IMR-90 (cell line): ENCODE measurements at regions not wholly inside any gene's neighbourhood (a gene's known extent, or its start where the extent isn't known, plus 50 kb on each side); places are given as distances from the start of the nearest gene placed in this dataset.

Source experiments
- ATAC-seq: fragments of 200-7000 bp; cut with Tn5 transposase; 2 replicates; pipeline ENCODE4 v1.9.1; 2020; ENCODE audit warnings: low read depth, mild to moderate bottlenecking, moderate library complexity
- BruUV-seq: library from RNA; stranded (reverse); fragments of 400-500 nt; replicated peaks from 2 replicates; lab custom pipeline; 2021; lab: Mats Ljungman, UMichigan
- CTCF ChIA-PET: fragments of 300-600 bp; formaldehyde crosslinking; extraction: SDS; loops from one replicate; lab custom pipeline; 2021; ENCODE audit warnings: antibody characterized with exemption; lab: Yijun Ruan, JAX
- POLR2A ChIA-PET: fragments of 300-600 bp; sonication (Branson Sonifier 250); formaldehyde crosslinking; loops from one replicate; lab custom pipeline; 2022; ENCODE audit warnings: antibody characterized with exemption; ENCODE audit not compliant: unreplicated experiment; lab: Charles Lee
- DNase-seq: peaks from one replicate; pipeline ENCODE4 v3.0.0; 2013
- H2AFZ ChIP-seq: replicated peaks from 2 replicates; pipeline ENCODE3; 2013; ENCODE audit warnings: low read length, mild to moderate bottlenecking; ENCODE audit not compliant: poor library complexity
- H2AK5ac ChIP-seq: 2 replicates; pipeline ENCODE4 v1.6.1; 2013; ENCODE audit warnings: low read depth, low read length, inconsistent platforms
- H2AK9ac ChIP-seq: replicated peaks from 2 replicates; pipeline ENCODE3; 2013; ENCODE audit warnings: mild to moderate bottlenecking, low read depth, low read length, moderate library complexity; ENCODE audit not compliant: poor library complexity
- H2BK120ac ChIP-seq: 2 replicates; pipeline ENCODE4 v1.6.1; 2013; ENCODE audit warnings: low read depth, low read length, inconsistent platforms
- H2BK15ac ChIP-seq: 3 replicates; pipeline ENCODE4 v1.6.1; 2013; ENCODE audit warnings: low read depth, low read length, inconsistent platforms
- H2BK20ac ChIP-seq: 2 replicates; pipeline ENCODE4 v1.6.1; 2013; ENCODE audit warnings: low read depth, mild to moderate bottlenecking, inconsistent platforms, low read length, moderate library complexity
- H2BK5ac ChIP-seq: 2 replicates; pipeline ENCODE4 v1.6.1; 2013; ENCODE audit warnings: mild to moderate bottlenecking, low read depth, low read length, inconsistent platforms; ENCODE audit not compliant: poor library complexity, severe bottlenecking
- H3K14ac ChIP-seq: replicated peaks from 2 replicates; pipeline ENCODE4 v1.6.1; 2013; ENCODE audit warnings: low read depth, low read length, inconsistent platforms
- H3K18ac ChIP-seq: 2 replicates; pipeline ENCODE4 v1.6.1; 2013; ENCODE audit warnings: low read depth, low read length, control low read depth
- H3K23ac ChIP-seq: 2 replicates; pipeline ENCODE4 v1.6.1; 2013; ENCODE audit warnings: low read depth, low read length, inconsistent platforms
- H3K27ac ChIP-seq: 2 replicates; pipeline ENCODE4 v1.5.1; 2013; ENCODE audit warnings: mild to moderate bottlenecking, control low read depth, low read length; ENCODE audit not compliant: insufficient read depth
- H3K27me3 ChIP-seq: 2 replicates; pipeline ENCODE4 v1.6.1; 2013; ENCODE audit warnings: low read length; ENCODE audit not compliant: control insufficient read depth, insufficient read depth
- H3K36me3 ChIP-seq: 2 replicates; pipeline ENCODE4 v1.6.1; 2013; ENCODE audit warnings: low read length, mixed read lengths; ENCODE audit not compliant: control insufficient read depth, insufficient read depth
- H3K4ac ChIP-seq: 2 replicates; pipeline ENCODE4 v1.6.1; 2013; ENCODE audit warnings: low read depth, low read length, inconsistent platforms
- H3K4me1 ChIP-seq: 2 replicates; pipeline ENCODE4 v1.6.1; 2013; ENCODE audit warnings: low read length, mixed read lengths; ENCODE audit not compliant: control insufficient read depth, insufficient read depth
- H3K4me2 ChIP-seq: 2 replicates; pipeline ENCODE4 v1.6.1; 2013; ENCODE audit warnings: low read depth, mild to moderate bottlenecking, control low read depth, low read length, moderate library complexity
- H3K4me3 ChIP-seq: 2 replicates; pipeline ENCODE4 v1.5.1; 2013; ENCODE audit warnings: low read depth, mild to moderate bottlenecking, control low read depth, low read length, moderate library complexity; ENCODE audit not compliant: insufficient read depth
- H3K56ac ChIP-seq: 2 replicates; pipeline ENCODE4 v1.6.1; 2013; ENCODE audit warnings: low read length, inconsistent platforms; ENCODE audit not compliant: insufficient read depth; ENCODE audit errors: extremely low read depth
- H3K79me1 ChIP-seq, 2 experiments: 2 replicates each; pipeline ENCODE4 v1.6.1; 2013; ENCODE audit warnings: low read length in 2 of 2, inconsistent platforms in 1 of 2, low read depth in 1 of 2
- H3K9ac ChIP-seq: 2 replicates; pipeline ENCODE4 v1.6.1; 2013; ENCODE audit warnings: low read depth, low read length, control low read depth
- H3K9me1 ChIP-seq: 2 replicates; pipeline ENCODE4 v1.6.1; 2013; ENCODE audit warnings: low read length, inconsistent platforms; ENCODE audit not compliant: insufficient read depth
- H3K9me3 ChIP-seq: 2 replicates; pipeline ENCODE4 v1.6.1; 2013; ENCODE audit warnings: low read length; ENCODE audit not compliant: control insufficient read depth, insufficient read depth
- H4K20me1 ChIP-seq: 2 replicates; pipeline ENCODE4 v1.6.1; 2013; ENCODE audit warnings: low read length, inconsistent platforms; ENCODE audit not compliant: insufficient read depth
- H4K5ac ChIP-seq: 2 replicates; pipeline ENCODE4 v1.6.1; 2013; ENCODE audit warnings: mild to moderate bottlenecking, low read depth, low read length, control low read depth
- H4K8ac ChIP-seq, 2 experiments: 2 replicates each; pipeline ENCODE4 v1.6.1; 2013; ENCODE audit warnings: low read depth in 2 of 2, low read length in 2 of 2, control low read depth in 1 of 2, inconsistent platforms in 1 of 2
- H4K91ac ChIP-seq: 2 replicates; pipeline ENCODE4 v1.6.1; 2013; ENCODE audit warnings: low read depth, low read length, inconsistent platforms; ENCODE audit not compliant: insufficient read depth
- BHLHE40 ChIP-seq: fragments of 150-350 bp; IDR thresholded peaks from 2 replicates; pipeline ENCODE4 v1.6.1; 2016; ENCODE audit warnings: mild to moderate bottlenecking, low read depth, low read length
- CEBPB ChIP-seq: IDR thresholded peaks from 2 replicates; pipeline ENCODE4 v1.6.1; 2012; ENCODE audit warnings: low read depth, low read length, improper control_type of control experiment
- CHD1 ChIP-seq: IDR thresholded peaks from 2 replicates; pipeline ENCODE4 v1.6.1; 2012; ENCODE audit warnings: low read depth, low read length, improper control_type of control experiment
- FOS ChIP-seq: fragments of 150-350 bp; IDR thresholded peaks from 2 replicates; pipeline ENCODE4 v1.6.1; 2016; ENCODE audit warnings: low read depth, low read length
- MAFK ChIP-seq: IDR thresholded peaks from 2 replicates; pipeline ENCODE4 v1.6.1; 2012; ENCODE audit warnings: low read depth, low read length, improper control_type of control experiment
- MAZ ChIP-seq: IDR thresholded peaks from 2 replicates; pipeline ENCODE4 v1.6.1; 2012; ENCODE audit warnings: low read depth, mild to moderate bottlenecking, low read length, improper control_type of control experiment, moderate library complexity, borderline replicate concordance
- MXI1 ChIP-seq: IDR thresholded peaks from 2 replicates; pipeline ENCODE4 v1.6.1; 2012; ENCODE audit warnings: low read depth, mild to moderate bottlenecking, low read length, moderate library complexity, borderline replicate concordance
- NFE2L2 ChIP-seq: fragments of 150-350 bp; IDR thresholded peaks from 2 replicates; pipeline ENCODE4 v1.6.1; 2016; ENCODE audit warnings: low read depth, mild to moderate bottlenecking, low read length
- POLR2A ChIP-seq: IDR thresholded peaks from 2 replicates; pipeline ENCODE4 v1.6.1; 2012; ENCODE audit warnings: mild to moderate bottlenecking, low read depth, low read length
- RAD21 ChIP-seq: IDR thresholded peaks from 2 replicates; pipeline ENCODE4 v1.6.1; 2012; ENCODE audit warnings: low read length, improper control_type of control experiment
- RCOR1 ChIP-seq: IDR thresholded peaks from 2 replicates; pipeline ENCODE4 v1.6.1; 2012; ENCODE audit warnings: mild to moderate bottlenecking, low read length, improper control_type of control experiment; ENCODE audit not compliant: insufficient replicate concordance
- RFX5 ChIP-seq: IDR thresholded peaks from 2 replicates; pipeline ENCODE4 v1.8.0; 2012; ENCODE audit warnings: low read depth, mild to moderate bottlenecking, low read length, moderate library complexity
- SMC3 ChIP-seq: fragments of 150-350 bp; IDR thresholded peaks from 2 replicates; pipeline ENCODE4 v1.6.1; 2016; ENCODE audit warnings: low read depth, mild to moderate bottlenecking, antibody characterized with exemption, low read length, moderate library complexity
- WGBS, 2 experiments: methylation state at CpG; one replicate each; pipeline versions ENCODE4 v1.1.5 to v1.1.7; 2013; ENCODE audit warnings: missing lambda C conversion rate in 2 of 2; ENCODE audit not compliant: insufficient read length in 1 of 2; ENCODE audit errors: extremely low coverage in 2 of 2; 5-methylcytosine and 5-hydroxymethylcytosine counted together
- dilution Hi-C: fragments of 300-500 bp; cut with HindIII; formaldehyde crosslinking; loops from one replicate; pipeline ENCODE4 v1.14.3; 2018; ENCODE audit warnings: low sequenced_read_pairs; ENCODE audit not compliant: unreplicated experiment
- in situ Hi-C: fragments of 300-500 bp; cut with MboI; formaldehyde crosslinking; loops from 3 replicates; pipeline ENCODE4 v1.14.3; 2019; ENCODE audit warnings: low sequenced_read_pairs, inconsistent platforms, mixed read lengths
- intact Hi-C: fragments of 100-400 bp; cut with micrococcal nuclease; formaldehyde crosslinking; loops from 2 replicates; pipeline ENCODE4 v1.10.0; 2022
- TF ChIP-seq, protein P1 (sequence below): fragments of 150-350 bp; IDR thresholded peaks from 2 replicates; pipeline ENCODE4 v1.6.1; 2016; ENCODE audit warnings: low read depth, mild to moderate bottlenecking, low read length, moderate library complexity, borderline replicate concordance
- TF ChIP-seq, protein P2 (sequence below): conservative IDR thresholded peaks from 2 replicates; pipeline ENCODE4 v1.5.1; 2012; ENCODE audit warnings: mild to moderate bottlenecking, low read depth, low read length, improper control_type of control experiment
- TF ChIP-seq, protein P3 (sequence below): fragments of 150-350 bp; IDR thresholded peaks from 2 replicates; pipeline ENCODE4 v1.6.1; 2017; ENCODE audit warnings: mild to moderate bottlenecking, antibody characterized with exemption, low read length, low read depth

DNA sequence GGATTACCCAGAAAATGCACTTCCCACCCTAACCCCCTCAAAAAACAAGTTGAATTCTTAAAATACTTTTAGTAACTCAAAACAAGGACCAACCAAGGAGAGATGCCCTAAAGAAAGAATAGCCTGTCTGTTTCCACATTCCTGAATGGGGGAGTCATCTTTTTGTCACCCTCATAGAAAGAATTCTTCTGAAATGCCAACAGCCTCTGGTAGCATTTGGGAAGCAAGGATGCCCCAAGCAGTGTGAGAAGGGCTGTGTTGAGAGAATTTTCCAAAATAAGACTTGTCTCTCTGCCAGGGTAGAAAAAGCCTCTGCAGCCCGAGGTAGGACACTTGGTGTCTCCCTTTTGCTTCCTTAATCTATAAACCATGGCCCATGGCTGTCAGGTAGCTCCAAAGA, 173.1 kb upstream of the VCX3A start:
- no peaks in the 10 kb centered on the region for H4K20me1 ChIP-seq
- H4K91ac ChIP-seq: no peak overlapping the region
- no peaks in the 10 kb centered on the region for H3K9me1 ChIP-seq
- dilution Hi-C loops: no loop called here
- no peak overlapping the region for H3K18ac ChIP-seq
- no peak overlapping the region for H2AK5ac ChIP-seq
- no TSS peak for BruUV-seq
- H2BK20ac ChIP-seq: no peak overlapping the region
- TF ChIP-seq SMC3 (no peak), RCOR1 (no peak), NFE2L2 (no peak), POLR2A (no peak), CEBPB (no peak), FOS (no peak), MAZ (no peak), CHD1 (no peak), RAD21 (no peak), MXI1 (no peak), RFX5 (no peak), MAFK (no peak), BHLHE40 (no peak)
- TF ChIP-seq, protein P1, sequence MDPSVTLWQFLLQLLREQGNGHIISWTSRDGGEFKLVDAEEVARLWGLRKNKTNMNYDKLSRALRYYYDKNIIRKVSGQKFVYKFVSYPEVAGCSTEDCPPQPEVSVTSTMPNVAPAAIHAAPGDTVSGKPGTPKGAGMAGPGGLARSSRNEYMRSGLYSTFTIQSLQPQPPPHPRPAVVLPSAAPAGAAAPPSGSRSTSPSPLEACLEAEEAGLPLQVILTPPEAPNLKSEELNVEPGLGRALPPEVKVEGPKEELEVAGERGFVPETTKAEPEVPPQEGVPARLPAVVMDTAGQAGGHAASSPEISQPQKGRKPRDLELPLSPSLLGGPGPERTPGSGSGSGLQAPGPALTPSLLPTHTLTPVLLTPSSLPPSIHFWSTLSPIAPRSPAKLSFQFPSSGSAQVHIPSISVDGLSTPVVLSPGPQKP: no peak
- TF ChIP-seq, protein P2, sequence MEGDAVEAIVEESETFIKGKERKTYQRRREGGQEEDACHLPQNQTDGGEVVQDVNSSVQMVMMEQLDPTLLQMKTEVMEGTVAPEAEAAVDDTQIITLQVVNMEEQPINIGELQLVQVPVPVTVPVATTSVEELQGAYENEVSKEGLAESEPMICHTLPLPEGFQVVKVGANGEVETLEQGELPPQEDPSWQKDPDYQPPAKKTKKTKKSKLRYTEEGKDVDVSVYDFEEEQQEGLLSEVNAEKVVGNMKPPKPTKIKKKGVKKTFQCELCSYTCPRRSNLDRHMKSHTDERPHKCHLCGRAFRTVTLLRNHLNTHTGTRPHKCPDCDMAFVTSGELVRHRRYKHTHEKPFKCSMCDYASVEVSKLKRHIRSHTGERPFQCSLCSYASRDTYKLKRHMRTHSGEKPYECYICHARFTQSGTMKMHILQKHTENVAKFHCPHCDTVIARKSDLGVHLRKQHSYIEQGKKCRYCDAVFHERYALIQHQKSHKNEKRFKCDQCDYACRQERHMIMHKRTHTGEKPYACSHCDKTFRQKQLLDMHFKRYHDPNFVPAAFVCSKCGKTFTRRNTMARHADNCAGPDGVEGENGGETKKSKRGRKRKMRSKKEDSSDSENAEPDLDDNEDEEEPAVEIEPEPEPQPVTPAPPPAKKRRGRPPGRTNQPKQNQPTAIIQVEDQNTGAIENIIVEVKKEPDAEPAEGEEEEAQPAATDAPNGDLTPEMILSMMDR: no peak
- TF ChIP-seq, protein P3, sequence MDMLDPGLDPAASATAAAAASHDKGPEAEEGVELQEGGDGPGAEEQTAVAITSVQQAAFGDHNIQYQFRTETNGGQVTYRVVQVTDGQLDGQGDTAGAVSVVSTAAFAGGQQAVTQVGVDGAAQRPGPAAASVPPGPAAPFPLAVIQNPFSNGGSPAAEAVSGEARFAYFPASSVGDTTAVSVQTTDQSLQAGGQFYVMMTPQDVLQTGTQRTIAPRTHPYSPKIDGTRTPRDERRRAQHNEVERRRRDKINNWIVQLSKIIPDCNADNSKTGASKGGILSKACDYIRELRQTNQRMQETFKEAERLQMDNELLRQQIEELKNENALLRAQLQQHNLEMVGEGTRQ: no peak
- H2BK5ac ChIP-seq: no peak overlapping the region
- H2AK9ac ChIP-seq: no peak overlapping the region
- no peak overlapping the region for H3K4me2 ChIP-seq
- no peak overlapping the region for H3K14ac ChIP-seq
- no peaks in the 10 kb centered on the region for H3K79me1 ChIP-seq
- no peak overlapping the region for H4K8ac ChIP-seq
- DNase-seq: no peak
- intact Hi-C loops: no loop called here
- H3K23ac ChIP-seq: no peak overlapping the region
- H3K9ac ChIP-seq: no peak overlapping the region
- H3K4ac ChIP-seq: no peak overlapping the region
- H3K9me3 ChIP-seq: peaks cover 19% of the 10 kb centered on the region; the same call in 1 of the 2 replicates
- H2BK15ac ChIP-seq: no peak overlapping the region
- CTCF ChIA-PET: no interaction called here
- H3K56ac ChIP-seq: no peak overlapping the region
- in situ Hi-C loops: no loop called here
- no peaks in the 10 kb centered on the region for H3K36me3 ChIP-seq
- H3K4me1 ChIP-seq: no peaks in the 10 kb centered on the region
- no peak overlapping the region for H2BK120ac ChIP-seq
- H3K27ac ChIP-seq: no peak overlapping the region
- no peak overlapping the region for H2AFZ ChIP-seq
- ATAC-seq: no peak
- WGBS, 2 experiments: no CpG with 5 or more reads among the region's 1 CpG
- POLR2A ChIA-PET: no interaction called here
- no peak overlapping the region for H4K5ac ChIP-seq
- no peak overlapping the region for H3K4me3 ChIP-seq
- H3K27me3 ChIP-seq: no peaks in the 10 kb centered on the region
